ENCODE measurements at regions not wholly inside any gene's neighbourhood (a gene's known extent, or its start where the extent isn't known, plus 50 kb on each side); places are given as distances from the start of the nearest gene placed in this dataset.

DNA sequence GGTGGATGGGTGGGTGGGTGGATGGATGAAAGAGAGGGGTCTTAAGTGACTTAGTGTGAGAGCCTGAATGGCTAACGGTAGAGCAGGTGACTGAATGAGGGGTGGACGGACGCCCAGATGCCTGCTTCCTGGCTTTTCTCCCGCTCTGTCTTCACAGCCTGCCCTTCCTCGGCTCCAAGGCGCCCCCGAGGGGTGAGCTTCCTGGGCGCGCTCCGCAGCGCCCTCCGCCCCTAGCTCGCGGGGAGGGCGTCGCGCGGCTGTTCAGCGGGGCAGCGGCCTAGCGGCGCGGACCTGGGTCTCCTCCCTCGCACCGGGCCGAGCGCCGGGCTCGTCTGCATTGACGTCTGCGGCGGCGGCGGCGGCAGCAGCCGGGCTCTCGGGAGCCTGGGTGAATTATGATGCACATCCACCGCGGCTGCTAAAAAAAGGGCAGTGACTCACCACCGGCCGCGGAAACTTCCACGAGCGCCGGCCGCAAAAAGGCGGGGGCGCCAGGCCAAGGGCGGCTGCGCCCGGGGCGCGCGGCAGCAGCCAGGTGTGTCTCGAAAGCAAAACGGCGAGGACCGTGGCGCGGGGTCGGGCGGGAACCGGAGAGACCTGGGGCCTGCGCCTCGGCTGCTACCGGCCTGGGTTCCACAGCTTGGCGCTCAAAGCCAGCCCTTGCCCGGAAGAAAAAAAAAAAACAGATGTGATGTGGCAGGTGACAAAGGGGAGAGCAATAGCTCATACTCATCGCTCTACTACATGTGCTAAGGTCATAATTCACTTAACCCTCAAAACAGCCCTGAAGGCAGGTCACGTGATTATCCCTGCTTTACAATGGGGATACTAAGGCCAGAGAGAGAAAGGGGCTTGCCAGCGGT, 143.0 kb upstream of the ADRA1B start:
- in situ Hi-C loops (cut with HindIII; ENCODE audit: low sequenced_read_pairs) = no loop called here

DNA sequence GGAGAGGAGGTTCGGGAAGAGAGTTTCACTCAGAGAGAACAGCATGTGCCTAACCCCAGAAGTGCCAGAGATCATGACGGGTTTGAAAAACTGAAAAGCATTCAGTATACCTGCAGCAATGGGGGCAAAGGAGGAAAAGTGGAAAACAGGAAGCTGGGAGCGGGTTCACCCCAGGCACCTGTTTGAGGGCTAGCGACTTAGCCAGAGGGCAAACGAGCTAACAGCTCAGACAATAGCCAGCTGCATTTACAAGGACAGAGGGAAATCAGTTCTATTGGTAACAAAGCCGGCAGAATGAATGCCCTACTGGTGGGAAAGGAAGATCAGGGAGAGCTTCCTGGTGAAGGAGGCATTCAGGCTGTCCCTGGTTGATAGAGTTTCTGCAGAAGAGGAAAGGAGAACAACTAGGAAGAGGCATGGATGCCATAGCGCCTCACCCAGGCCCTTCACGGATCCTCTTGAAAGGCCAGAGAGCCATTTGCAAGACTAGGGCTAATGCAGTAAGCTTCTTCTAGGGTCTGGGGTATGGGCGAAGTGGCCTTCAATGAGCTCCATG, 141.7 kb upstream of the ADRA1B start:
- in situ Hi-C loops (cut with HindIII; ENCODE audit: low sequenced_read_pairs) = no loop called here

DNA sequence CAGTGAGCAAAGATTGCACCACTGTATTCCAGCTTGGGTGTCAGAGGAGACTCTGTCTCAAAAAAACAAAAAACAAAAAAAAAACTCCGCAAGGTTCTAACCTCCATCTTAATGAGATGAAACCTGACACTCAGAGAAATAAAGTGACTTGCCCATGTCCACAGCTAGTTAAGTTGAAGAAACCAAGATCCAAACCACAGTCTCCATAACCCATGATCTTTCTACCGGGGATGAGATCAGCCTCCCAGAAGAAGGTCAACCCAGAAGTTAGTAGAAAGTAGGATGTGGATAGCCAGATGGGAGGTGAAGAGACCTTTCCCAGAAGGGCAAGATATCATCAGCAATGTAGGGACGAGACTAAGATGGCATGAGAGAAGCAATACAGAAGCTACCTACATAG, 140.4 kb upstream of the ADRA1B start:
- in situ Hi-C loops (cut with HindIII; ENCODE audit: low sequenced_read_pairs) = no loop called here

DNA sequence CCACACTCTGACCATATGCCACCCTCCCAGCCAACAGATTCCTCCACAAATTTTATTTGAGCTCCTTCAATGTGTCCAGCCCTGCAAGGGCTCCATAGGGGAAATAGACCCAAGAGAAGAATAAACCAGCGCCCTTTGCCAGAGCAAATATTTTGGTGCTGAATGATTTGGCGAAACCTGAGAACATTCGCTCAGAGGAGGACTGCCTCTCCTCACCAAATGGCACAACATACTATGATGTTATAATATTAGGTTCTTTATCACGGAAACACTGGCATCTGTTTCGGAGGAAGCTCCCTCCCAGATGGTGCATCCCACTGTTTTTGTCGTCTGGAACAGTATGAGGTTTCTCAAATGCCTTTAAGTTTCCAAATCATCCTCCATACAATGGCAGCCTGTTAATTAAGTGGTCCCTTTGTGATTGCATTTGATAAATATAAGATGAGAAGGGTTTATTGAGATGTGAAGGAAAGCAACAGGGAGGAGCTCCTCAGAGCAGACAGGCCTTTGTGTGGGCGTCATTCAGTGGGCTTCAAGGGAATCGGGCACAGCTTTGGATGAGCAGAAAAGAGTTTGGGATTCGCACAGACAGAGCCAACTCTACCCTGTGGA, 139.1 kb upstream of the ADRA1B start:
- in situ Hi-C loops (cut with HindIII; ENCODE audit: low sequenced_read_pairs) = no loop called here

DNA sequence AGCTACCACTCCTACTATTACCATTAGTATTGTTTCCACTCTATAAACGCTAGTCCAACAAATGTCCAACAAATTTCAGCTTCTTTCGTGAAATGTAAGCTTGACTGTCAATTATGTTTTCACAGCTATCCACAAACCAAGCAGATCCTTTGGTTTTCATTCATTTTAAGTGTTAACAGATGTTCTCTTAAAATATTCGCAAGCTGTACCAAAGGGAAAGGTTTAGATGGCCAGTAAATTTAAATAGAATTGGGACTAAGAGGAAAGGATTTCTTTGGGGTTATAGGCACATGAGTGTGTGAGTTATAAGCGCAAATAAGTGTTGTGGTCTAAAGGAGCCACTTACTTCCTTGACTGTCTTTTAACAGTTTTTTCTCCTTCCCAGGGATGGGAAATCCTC, 136.8 kb upstream of the ADRA1B start:
- in situ Hi-C loops (cut with HindIII; ENCODE audit: low sequenced_read_pairs) = no loop called here

DNA sequence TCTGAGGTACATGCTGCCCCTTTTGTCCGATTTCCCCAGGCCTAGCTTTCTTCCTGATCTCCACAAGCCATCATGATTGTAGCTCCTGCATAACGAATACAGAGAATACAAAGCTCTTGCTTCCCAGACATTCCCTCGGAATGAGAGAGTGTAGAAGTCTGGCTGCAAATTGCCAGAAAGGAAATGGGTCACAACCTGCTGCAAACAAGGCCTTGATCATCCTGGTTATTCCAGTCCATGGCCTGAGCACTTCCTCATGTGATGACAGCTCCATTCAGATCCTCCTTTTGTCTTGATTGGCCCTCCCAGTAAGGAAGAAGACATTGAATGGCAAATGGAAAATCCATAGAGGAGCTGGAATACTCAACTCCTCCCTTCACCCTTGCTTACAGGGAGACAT, 136.0 kb upstream of the ADRA1B start:
- in situ Hi-C loops (cut with HindIII; ENCODE audit: low sequenced_read_pairs) = no loop called here

DNA sequence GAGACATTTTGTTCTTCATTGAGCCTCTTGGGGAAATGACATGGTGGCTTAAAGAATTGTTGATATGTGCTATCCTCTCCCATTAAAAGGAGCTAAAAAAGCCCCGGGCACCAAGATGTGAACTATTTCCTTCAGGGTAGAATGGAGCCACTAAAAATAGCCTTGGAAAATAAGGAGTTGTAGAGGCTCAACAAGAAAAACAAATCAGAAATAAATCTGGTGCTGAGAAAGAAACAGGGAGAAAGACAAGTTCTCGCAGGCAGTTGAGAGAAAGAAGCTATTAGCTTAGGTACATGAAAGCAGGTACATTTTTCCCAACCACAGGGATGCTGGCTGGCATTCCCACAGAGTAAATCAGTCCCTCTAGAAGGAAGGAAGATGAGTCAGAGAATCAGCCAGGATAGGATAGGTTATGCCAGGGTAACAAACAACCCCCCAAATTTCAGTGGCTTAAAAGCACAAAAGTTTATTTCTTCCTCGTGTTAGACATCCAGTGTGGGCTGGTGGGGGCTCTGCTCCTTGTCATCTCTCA, 134.6 kb upstream of the ADRA1B start:
- in situ Hi-C loops (cut with HindIII; ENCODE audit: low sequenced_read_pairs) = no loop called here

DNA sequence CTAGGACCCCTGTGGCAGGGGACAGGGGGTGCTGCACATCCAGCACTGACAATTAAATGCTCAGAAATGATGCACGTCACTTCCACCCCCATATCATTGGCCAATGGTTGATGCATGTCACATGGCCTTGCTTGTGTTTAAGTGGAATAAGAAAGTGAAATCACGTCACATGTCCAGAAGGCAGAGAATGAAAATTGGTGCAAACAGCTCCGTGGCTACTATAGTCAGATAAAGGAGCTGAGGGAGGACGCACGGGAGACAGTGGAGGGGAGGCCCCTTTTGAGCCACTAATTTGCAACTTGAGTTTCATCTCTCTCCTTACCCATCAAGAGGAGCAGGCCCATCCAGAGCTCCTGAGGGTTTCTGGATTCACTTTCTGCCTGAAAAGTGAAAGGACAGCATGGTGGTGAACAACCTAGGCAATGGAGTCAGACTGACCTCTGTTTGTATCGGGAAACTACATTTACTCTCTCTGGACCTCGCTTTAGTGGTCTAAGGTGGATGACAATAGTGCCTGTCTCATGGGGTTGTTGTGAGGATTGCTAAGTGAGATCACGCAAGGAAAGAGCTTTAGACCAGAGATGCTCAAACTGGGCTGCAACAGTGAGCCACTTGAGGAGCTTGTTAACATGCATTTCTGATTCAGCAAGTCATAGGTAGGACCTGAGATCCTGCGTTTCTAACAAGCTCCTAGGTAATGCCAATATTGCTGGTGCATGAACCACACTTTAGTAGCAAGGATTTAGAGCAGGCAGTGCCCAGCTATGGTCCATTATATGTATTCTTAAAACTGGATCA, 133.9 kb upstream of the ADRA1B start:
- in situ Hi-C loops (cut with HindIII; ENCODE audit: low sequenced_read_pairs) = no loop called here

DNA sequence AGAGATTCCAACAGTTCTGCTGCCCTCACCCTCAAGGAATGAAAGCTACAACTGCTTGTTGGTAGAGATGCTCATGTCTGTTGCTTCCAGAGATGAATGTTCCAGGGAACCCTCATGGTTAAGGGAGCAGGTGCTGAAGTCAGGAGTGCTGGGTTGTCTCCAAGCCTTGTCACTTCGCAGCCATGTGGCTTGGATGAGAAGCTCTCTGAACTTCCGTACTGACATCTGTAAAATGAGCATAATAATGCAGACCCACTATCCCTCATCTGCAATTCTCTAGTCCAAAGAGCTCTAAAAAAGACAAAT, 133.3 kb upstream of the ADRA1B start:
- in situ Hi-C loops (cut with HindIII; ENCODE audit: low sequenced_read_pairs) = no loop called here

DNA sequence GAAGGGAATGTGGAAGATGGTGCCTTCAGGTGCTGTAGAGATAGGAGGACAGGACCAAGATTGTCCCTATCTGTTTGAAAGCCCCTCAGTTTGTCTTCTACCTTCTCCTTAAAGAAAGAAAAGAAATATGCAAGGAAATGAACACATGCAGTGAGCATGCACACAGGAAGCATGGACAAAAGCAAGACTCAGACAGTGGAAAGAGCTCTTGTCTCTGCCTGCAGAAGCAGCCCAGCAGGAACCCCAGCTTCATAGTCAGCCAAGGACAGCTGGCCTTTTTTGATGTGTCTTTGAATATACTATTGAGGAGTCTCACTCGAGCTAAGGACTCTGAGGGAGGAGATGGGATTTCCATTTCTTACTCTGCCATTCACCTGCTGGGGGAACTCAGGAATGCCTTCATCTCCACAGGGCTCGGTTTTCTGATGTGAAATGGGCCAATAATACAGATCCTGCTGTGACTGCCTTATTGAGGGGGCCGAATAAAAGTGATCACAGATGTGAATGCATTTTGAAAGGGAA, 132.5 kb upstream of the ADRA1B start:
- in situ Hi-C loops (cut with HindIII; ENCODE audit: low sequenced_read_pairs) = no loop called here

DNA sequence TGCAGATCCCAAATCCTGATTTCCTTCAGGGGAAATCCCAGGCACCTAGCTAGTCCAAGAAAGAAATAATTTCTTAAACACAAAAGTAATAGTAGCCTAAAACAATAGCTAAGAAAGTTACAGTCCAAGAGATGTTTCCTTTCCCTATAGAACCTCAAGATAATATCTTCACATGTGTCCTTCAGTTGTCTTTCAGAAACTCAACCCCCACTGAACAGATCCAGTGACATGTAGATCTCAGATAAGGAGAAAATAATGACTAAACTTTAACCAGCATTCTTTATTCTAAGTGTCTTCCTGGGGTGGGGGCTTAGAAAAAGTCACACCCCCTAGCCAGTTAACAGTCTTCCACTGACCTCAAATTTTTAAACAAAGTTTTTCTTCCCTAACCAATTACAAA, 131.3 kb upstream of the ADRA1B start:
- in situ Hi-C loops (cut with HindIII; ENCODE audit: low sequenced_read_pairs) = no loop called here

DNA sequence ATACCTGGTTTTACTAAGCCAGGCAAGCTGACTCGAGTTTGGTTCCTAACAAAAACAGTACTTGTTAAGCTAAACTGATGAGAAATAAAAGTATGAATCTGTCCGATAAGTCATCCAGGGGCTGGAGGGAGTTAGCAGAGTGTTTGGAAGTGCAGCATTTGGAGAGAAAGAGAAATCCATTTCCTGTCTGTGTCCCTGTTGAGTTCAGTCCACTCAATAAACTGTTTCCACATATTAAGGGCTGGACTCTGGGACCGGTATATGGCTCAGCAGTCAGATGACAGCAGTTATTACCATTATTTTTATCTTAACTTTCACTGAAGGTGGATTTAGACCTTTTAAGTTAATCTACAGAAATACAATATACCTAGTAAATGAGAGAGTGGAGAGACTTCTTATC, 130.6 kb upstream of the ADRA1B start:
- in situ Hi-C loops (cut with HindIII; ENCODE audit: low sequenced_read_pairs) = no loop called here

DNA sequence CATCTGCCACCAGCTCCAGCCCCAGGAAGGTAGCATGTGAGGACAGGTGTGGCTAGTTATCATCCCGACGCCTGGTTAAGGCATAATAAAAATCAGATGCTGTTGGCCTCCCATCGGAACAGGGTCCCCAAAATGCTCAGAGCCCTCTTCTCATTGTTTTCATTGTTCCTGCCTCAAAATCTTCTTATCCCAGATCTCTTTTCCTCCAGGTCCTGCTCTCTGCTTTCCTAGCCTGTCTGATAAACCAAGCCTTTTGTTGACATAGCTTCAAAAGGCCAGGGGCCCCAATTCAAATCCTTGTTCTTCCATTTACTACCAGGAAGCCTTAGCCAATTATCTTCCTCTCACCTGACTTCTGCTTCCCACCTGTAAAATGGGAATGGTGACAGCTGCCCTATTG, 130.1 kb upstream of the ADRA1B start:
- in situ Hi-C loops (cut with HindIII; ENCODE audit: low sequenced_read_pairs) = no loop called here

DNA sequence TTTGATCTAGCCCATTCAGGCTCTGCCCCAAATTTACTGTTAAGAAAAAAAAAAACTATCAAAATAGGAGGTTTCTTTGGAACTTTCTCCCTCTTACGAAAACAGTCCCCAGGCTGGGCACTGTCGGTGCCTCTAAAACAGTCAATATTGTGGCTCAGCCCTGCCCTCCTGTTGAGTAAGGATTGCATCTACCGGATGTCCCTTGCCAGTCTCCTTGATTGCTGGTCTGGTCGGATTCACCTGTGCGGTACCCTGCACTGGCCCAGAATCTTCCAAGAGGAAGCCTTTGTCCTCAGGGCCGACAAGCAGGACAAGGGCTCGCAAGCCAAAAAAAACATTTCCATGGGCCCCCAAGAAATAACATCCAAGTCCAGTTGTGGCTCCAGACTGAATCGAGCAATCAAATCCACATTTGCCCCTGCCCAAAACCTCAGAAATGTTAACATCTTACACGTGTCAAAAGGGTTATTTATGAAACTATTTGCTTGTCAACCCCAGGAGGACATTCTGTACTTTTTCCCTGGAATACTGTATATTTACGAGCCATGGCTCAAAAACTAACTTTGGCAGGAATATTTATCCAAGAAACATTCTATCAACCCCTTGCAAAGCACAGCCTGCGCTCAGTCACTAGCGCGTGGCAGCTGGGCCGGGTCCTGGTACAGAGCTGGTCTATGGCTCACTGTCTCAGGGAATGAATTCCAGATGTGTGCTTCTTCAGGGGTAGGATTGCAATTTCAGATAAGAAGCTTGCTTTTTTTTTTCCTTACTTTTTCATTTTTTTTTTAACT, 129.2 kb upstream of the ADRA1B start:
- in situ Hi-C loops (cut with HindIII; ENCODE audit: low sequenced_read_pairs) = no loop called here

DNA sequence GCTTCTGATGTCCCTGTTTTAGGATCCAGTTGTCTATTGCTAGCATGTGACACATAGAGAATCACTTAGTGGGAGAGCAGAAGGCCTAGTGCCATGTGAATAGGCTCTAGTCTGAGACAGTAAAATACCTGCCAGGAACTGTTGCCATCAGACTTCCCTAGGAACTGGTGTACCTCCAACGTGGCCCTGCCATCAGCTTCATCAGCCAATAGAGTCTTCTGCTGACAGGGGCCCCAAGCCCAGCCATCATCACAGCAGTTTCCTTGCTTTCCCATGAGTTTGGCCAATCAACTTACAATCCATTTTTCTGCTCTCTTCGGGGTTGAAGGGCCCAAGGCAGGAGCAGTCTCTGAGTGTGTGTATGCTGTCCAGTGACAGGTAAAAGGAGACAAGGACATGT, 128.4 kb upstream of the ADRA1B start:
- in situ Hi-C loops (cut with HindIII; ENCODE audit: low sequenced_read_pairs) = no loop called here

DNA sequence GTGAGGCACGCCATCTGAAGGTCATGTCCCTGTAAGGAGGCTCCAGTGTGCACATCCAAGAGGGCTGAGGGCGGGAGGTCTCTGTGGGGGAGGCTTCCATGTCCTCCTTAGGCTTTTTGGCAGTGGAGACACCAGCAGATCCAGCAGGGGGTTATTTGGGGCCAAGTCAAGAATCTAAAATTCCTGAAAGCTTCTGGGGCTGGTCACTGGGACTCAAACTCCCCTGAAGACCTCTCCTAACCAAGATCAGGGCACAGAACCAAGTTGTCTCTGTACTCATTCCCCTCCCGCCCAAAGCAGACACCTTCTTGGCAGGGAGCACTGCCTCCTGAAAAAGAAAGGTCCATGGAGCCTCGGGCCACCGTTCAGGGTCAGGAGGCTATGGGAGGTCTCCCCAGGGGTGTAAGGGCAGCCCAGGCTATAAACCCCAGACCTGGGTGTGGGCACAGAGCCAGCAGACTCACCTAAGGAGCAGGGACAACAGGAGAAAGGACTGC, 127.4 kb upstream of the ADRA1B start:
- in situ Hi-C loops (cut with HindIII; ENCODE audit: low sequenced_read_pairs) = no loop called here

DNA sequence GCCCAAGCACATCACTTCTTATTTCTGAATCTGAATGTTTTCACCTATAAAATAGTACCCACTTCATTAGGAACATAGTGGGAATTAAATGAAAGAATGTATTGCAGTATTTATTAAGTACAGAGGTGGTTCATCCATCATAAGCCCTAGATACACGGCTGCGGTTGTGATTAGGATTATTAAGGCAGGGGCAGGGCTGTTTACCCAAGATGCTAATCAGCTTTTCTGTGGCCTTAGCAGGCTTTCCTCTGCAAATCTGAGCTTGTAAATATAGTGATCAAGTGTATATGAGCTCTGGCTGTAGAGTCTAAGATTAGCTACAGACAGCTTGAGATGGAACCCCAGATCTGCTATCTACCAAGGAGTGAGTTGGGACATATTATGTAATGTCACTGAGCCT, 124.1 kb upstream of the ADRA1B start:
- in situ Hi-C loops (cut with HindIII; ENCODE audit: low sequenced_read_pairs) = loop anchor here (5.0 kb wide), 1 partner anchor 50 kb away; no protein-coding TSS in a partner anchor

DNA sequence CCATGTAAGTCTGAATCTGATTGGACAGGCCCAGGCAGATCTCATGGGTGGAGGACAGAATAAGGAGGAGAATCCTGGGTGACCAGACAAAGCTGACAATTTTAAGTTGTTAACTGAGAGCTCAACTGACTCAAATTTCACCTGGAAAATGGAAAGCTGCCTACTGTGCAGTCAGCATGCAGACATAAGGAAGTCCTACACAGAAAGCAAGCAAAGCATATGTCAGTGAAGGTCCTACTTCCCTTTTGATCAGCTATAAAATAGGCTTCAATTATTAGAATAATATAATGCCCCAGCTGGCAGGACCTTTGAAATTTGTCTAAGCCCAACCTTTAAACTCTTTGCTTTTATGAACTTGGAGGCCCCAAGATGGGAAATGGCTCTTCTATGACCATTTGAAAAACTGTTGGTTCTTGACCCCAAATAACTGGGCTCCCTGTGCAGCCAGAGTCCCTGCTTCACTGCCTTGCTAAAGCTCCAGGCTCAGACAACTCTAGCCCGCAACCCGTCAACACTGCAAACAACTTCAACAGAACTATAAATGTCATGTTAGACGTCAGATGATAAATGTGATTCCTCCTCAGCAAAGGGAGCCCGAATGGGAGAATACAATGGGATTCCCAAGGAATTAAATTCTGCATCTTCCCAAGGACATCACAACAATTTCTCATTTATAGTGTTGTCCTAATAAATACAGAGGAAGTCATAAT, 118.9 kb upstream of the ADRA1B start:
- in situ Hi-C loops (cut with HindIII; ENCODE audit: low sequenced_read_pairs) = no loop called here

DNA sequence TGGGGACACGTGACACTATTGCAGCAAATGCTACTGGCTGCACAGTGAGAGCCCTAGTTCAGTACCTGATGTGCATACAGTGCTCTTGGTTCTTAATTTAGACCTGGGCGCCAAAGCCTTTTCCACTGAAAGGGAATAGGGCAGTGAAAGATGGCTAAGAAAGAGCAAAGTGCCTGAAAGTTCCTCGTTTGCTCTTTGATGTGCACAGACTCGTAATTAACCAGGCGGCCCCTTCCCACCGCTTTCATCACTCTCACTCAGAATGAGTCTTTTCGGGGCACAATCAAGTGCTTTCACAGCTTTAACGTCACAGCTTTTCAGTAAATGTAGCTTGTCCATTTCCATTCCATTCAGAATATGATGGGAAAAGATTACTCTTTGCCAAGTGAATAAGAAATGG, 116.6 kb upstream of the ADRA1B start:
- in situ Hi-C loops (cut with HindIII; ENCODE audit: low sequenced_read_pairs) = no loop called here
